ENCODE measurements at regions not wholly inside any gene's neighbourhood (a gene's known extent, or its start where the extent isn't known, plus 50 kb on each side); places are given as distances from the start of the nearest gene placed in this dataset.

GRCh38 chr1:82823876-82824275 is 1023.1 kb downstream of the ADGRL2 start:
- DNase-seq, result no peak
- CTCF ChIA-PET, result interaction anchor here (0.6 kb wide), 1 partner anchor 634 kb away, joined by 3 read pairs; no protein-coding TSS in a partner anchor

More at GRCh38 chr1:82823876-82824275, 1023.1 kb downstream of the ADGRL2 start:
- H2AFZ ChIP-seq (replicated peaks; ENCODE audit: low read length, poor library complexity), result no peak overlapping the region
- no peak overlapping the region for H3K4ac ChIP-seq (ENCODE audit: low read depth, low read length)
- H3K14ac ChIP-seq (replicated peaks; ENCODE audit: low read depth, low read length), result no peak overlapping the region
- no peak overlapping the region for H3K4me3 ChIP-seq (ENCODE audit: insufficient read depth, low read depth, low read length)
- no peak overlapping the region for H2BK5ac ChIP-seq (ENCODE audit: low read depth, low read length, poor library complexity, severe bottlenecking)
- H3K18ac ChIP-seq (ENCODE audit: low read depth, low read length), result no peak overlapping the region
- H3K9ac ChIP-seq (ENCODE audit: low read depth, low read length), result no peak overlapping the region
- H3K9me1 ChIP-seq (ENCODE audit: insufficient read depth, low read length), result no peaks in the 10 kb centered on the region
- in situ Hi-C loops (cut with MboI; ENCODE audit: low sequenced_read_pairs) (no loop called here), dilution Hi-C loops (cut with HindIII; ENCODE audit: low sequenced_read_pairs, unreplicated experiment) (no loop called here), intact Hi-C loops (cut with micrococcal nuclease) (no loop called here)
- no peak overlapping the region for H2BK120ac ChIP-seq (ENCODE audit: low read depth, low read length)
- H3K27me3 ChIP-seq (ENCODE audit: control insufficient read depth, insufficient read depth, low read length), result no peaks in the 10 kb centered on the region
- no peaks in the 10 kb centered on the region for H3K4me1 ChIP-seq (ENCODE audit: control insufficient read depth, insufficient read depth, low read length)
- no peak for ATAC-seq (ENCODE audit: low read depth)
- no peak overlapping the region for H4K91ac ChIP-seq (ENCODE audit: insufficient read depth, low read depth, low read length)
- TF ChIP-seq MAFK (IDR thresholded peaks at IDR 0.05; ENCODE audit: low read depth, low read length), result no peak
- no peak for TF ChIP-seq RCOR1 (IDR thresholded peaks at IDR 0.05; ENCODE audit: insufficient replicate concordance, low read length)
- TF ChIP-seq MXI1 (IDR thresholded peaks at IDR 0.05; ENCODE audit: borderline replicate concordance, low read depth, low read length), result no peak
- TF ChIP-seq POLR2A (IDR thresholded peaks at IDR 0.05; ENCODE audit: low read depth, low read length), result no peak
- TF ChIP-seq RFX5 (IDR thresholded peaks at IDR 0.05; ENCODE audit: low read depth, low read length), result no peak
- TF ChIP-seq NFE2L2 (IDR thresholded peaks at IDR 0.05; ENCODE audit: low read depth, low read length), result no peak
- TF ChIP-seq RAD21 (IDR thresholded peaks at IDR 0.05; ENCODE audit: low read length), result no peak
- no peak for TF ChIP-seq SMC3 (IDR thresholded peaks at IDR 0.05; ENCODE audit: low read depth, low read length)
- TF ChIP-seq ELK1 (IDR thresholded peaks at IDR 0.05; ENCODE audit: borderline replicate concordance, low read depth, low read length), result no peak
- no peak for TF ChIP-seq CEBPB (IDR thresholded peaks at IDR 0.05; ENCODE audit: low read depth, low read length)
- no peak overlapping the region for H2AK9ac ChIP-seq (replicated peaks; ENCODE audit: low read depth, low read length, poor library complexity)
- WGBS, 2 experiments (ENCODE audit: extremely low coverage in 2 of 2, insufficient read length in 1 of 2), result no CpG with 5 or more reads among the region's 3 CpGs
- H3K79me1 ChIP-seq (ENCODE audit: low read depth in 1 of 2, low read length in 2 of 2), result no peaks in the 10 kb centered on the region
- H4K5ac ChIP-seq (ENCODE audit: low read depth, low read length), result no peak overlapping the region
- H2AK5ac ChIP-seq (ENCODE audit: low read depth, low read length), result no peak overlapping the region
- H3K4me2 ChIP-seq (ENCODE audit: low read depth, low read length), result no peak overlapping the region
- BruUV-seq (replicated peaks), result no TSS peak
- H3K27ac ChIP-seq (ENCODE audit: insufficient read depth, low read length), result no peak overlapping the region
- H4K20me1 ChIP-seq (ENCODE audit: insufficient read depth, low read length), result no peaks in the 10 kb centered on the region
- no peaks in the 10 kb centered on the region for H3K36me3 ChIP-seq (ENCODE audit: control insufficient read depth, insufficient read depth, low read length)
- no peaks in the 10 kb centered on the region for H3K9me3 ChIP-seq (ENCODE audit: control insufficient read depth, insufficient read depth, low read length)
- no peak overlapping the region for H4K8ac ChIP-seq (ENCODE audit: low read depth in 2 of 2, low read length in 2 of 2)
- POLR2A ChIA-PET (ENCODE audit: unreplicated experiment), result no interaction called here
- H2BK20ac ChIP-seq (ENCODE audit: low read depth, low read length), result no peak overlapping the region
- no peak overlapping the region for H3K56ac ChIP-seq (ENCODE audit: extremely low read depth, insufficient read depth, low read length)
- no peak overlapping the region for H3K23ac ChIP-seq (ENCODE audit: low read depth, low read length)
- no peak overlapping the region for H2BK15ac ChIP-seq (ENCODE audit: low read depth, low read length)
